Neural cell (in vitro differentiated cells): ENCODE measurements at regions not wholly inside any gene's neighbourhood (a gene's known extent, or its start where the extent isn't known, plus 50 kb on each side); places are given as distances from the start of the nearest gene placed in this dataset.

ENCODE experiments used
- H2AFZ ChIP-seq: fragments of 200-600, 300-800 bp; sonication (generic), shearing (Covaris generic); 2 replicates; pipeline ENCODE4 v1.6.0; 2014; ENCODE audit warnings: low read depth, mild to moderate bottlenecking, antibody characterized with exemption, low read length, moderate library complexity
- H3F3A ChIP-seq: fragments of 200-600 bp; shearing (Covaris generic); 2 replicates; pipeline ENCODE4 v1.6.1; 2016; ENCODE audit warnings: mild to moderate bottlenecking, moderate library complexity, mixed read lengths, antibody characterized with exemption, low read length; ENCODE audit not compliant: insufficient read depth, poor library complexity, severe bottlenecking
- H3K27ac ChIP-seq: fragments of 200-600, 300-800 bp; sonication (generic), shearing (Covaris generic); 2 replicates; pipeline ENCODE4 v1.5.1; 2014; ENCODE audit warnings: mild to moderate bottlenecking, low read length, moderate library complexity
- H3K27me3 ChIP-seq: fragments of 300-800, 200-600 bp; sonication (generic), shearing (Covaris generic); 2 replicates; pipeline ENCODE4 v1.6.0; 2014; ENCODE audit warnings: mild to moderate bottlenecking, low read depth, low read length, moderate library complexity; ENCODE audit not compliant: insufficient read depth
- H3K36me3 ChIP-seq: fragments of 300-800, 200-600 bp; sonication (generic), shearing (Covaris generic); 2 replicates; pipeline ENCODE4 v1.5.1; 2014; ENCODE audit warnings: mild to moderate bottlenecking, antibody characterized with exemption, low read length, moderate library complexity; ENCODE audit not compliant: insufficient read depth
- H3K4me2 ChIP-seq: fragments of 300-800, 200-600 bp; sonication (generic), shearing (Covaris generic); 2 replicates; pipeline ENCODE4 v1.6.0; 2014; ENCODE audit warnings: mild to moderate bottlenecking, low read length
- H3K4me3 ChIP-seq: fragments of 300-800, 200-600 bp; sonication (generic), shearing (Covaris generic); 2 replicates; pipeline ENCODE4 v1.5.1; 2014; ENCODE audit warnings: mild to moderate bottlenecking, low read length, moderate library complexity
- H3K79me2 ChIP-seq: fragments of 200-600 bp; shearing (Covaris generic); replicated peaks from 2 replicates; pipeline ENCODE4 v1.6.0; 2014; ENCODE audit warnings: mild to moderate bottlenecking, low read length, moderate library complexity; ENCODE audit not compliant: insufficient read depth
- H3K9ac ChIP-seq: fragments of 300-800, 200-600 bp; sonication (generic), shearing (Covaris generic); 2 replicates; pipeline ENCODE4 v1.6.1; 2016; ENCODE audit warnings: mild to moderate bottlenecking, low read length, mixed read lengths
- H3K9me2 ChIP-seq: fragments of 200-600 bp; shearing (Covaris generic); 2 replicates; pipeline ENCODE4 v1.6.1; 2016; ENCODE audit warnings: mild to moderate bottlenecking, low read length, mixed read lengths; ENCODE audit not compliant: insufficient read depth
- H3K9me3 ChIP-seq: fragments of 200-600, 300-800 bp; sonication (generic), shearing (Covaris generic); 2 replicates; pipeline ENCODE4 v1.6.1; 2016; ENCODE audit warnings: mild to moderate bottlenecking, mixed run types, low read length, moderate library complexity, mixed read lengths
- H4K20me1 ChIP-seq: fragments of 200-600 bp; shearing (Covaris generic); 2 replicates; pipeline ENCODE4 v1.6.1; 2016; ENCODE audit warnings: mild to moderate bottlenecking, mixed run types; ENCODE audit not compliant: insufficient read depth
- CTCF ChIP-seq: fragments of 450-650 bp; IDR thresholded peaks from 2 replicates; pipeline ENCODE4 v1.5.1; 2014; ENCODE audit warnings: antibody characterized with exemption, mild to moderate bottlenecking, moderate library complexity; ENCODE audit not compliant: poor library complexity, severe bottlenecking
- EP300 ChIP-seq: fragments of 450-650 bp; conservative IDR thresholded peaks from 2 replicates; pipeline ENCODE4 v1.6.1; 2014; ENCODE audit warnings: antibody characterized with exemption, mild to moderate bottlenecking, moderate library complexity; ENCODE audit not compliant: poor library complexity, severe bottlenecking
- EZH2 ChIP-seq: fragments of 200-600, 300-800 bp; shearing (Covaris generic), sonication (generic); IDR thresholded peaks from 2 replicates; pipeline ENCODE4 v1.6.1; 2014; ENCODE audit warnings: antibody characterized with exemption, low read length, borderline replicate concordance, mild to moderate bottlenecking; ENCODE audit not compliant: insufficient read depth, poor library complexity, severe bottlenecking
- MXI1 ChIP-seq: fragments of 450-650 bp; conservative IDR thresholded peaks from 2 replicates; pipeline ENCODE4 v1.6.1; 2014; ENCODE audit warnings: antibody characterized with exemption, mild to moderate bottlenecking; ENCODE audit not compliant: poor library complexity, severe bottlenecking
- POLR2AphosphoS5 ChIP-seq: IDR thresholded peaks from 2 replicates; pipeline ENCODE4 v1.6.1; 2012
- RAD21 ChIP-seq: fragments of 450-650 bp; conservative IDR thresholded peaks from 2 replicates; pipeline ENCODE4 v1.6.1; 2014; ENCODE audit warnings: antibody characterized with exemption, mild to moderate bottlenecking, moderate library complexity
- REST ChIP-seq: IDR thresholded peaks from 2 replicates; pipeline ENCODE4 v1.6.1; 2012; ENCODE audit warnings: borderline replicate concordance
- SMC3 ChIP-seq: fragments of 450-650 bp; conservative IDR thresholded peaks from 2 replicates; pipeline ENCODE4 v1.6.1; 2014; ENCODE audit warnings: antibody characterized with exemption, mild to moderate bottlenecking, moderate library complexity; ENCODE audit not compliant: poor library complexity
- TAF1 ChIP-seq: IDR thresholded peaks from 2 replicates; pipeline ENCODE4 v1.6.1; 2012; ENCODE audit warnings: low read depth

- Histone ChIP-seq H3K36me3 (no peaks in the 10 kb centered on the region), H3K27me3 (no peaks in the 10 kb centered on the region), H3K9me2 (no peaks in the 10 kb centered on the region), H3K4me3 (no peak overlapping the region), H3K79me2 (no peaks in the 10 kb centered on the region), H3K9ac (no peak overlapping the region), H3K4me2 (no peak overlapping the region), H2AFZ (no peak overlapping the region), H4K20me1 (no peaks in the 10 kb centered on the region), H3F3A (no peaks in the 10 kb centered on the region), H3K27ac (no peak overlapping the region), H3K9me3 (no peaks in the 10 kb centered on the region)
- TF ChIP-seq SMC3 (no peak), POLR2AphosphoS5 (no peak), EZH2 (no peak), RAD21 (no peak), CTCF (no peak), REST (no peak), MXI1 (no peak), EP300 (no peak), TAF1 (no peak)
These were observed 542.1 kb upstream of the LUZP2 start for GRCh38 chr11:23954730-23955129.

GRCh38 chr11:23956586-23956985 lies 540.3 kb upstream of the LUZP2 start:
- H3K27me3 ChIP-seq: no peaks in the 10 kb centered on the region
- no peaks in the 10 kb centered on the region for H3K9me3 ChIP-seq
- H3K36me3 ChIP-seq: no peaks in the 10 kb centered on the region
- TF ChIP-seq REST (no peak), SMC3 (no peak)
- no peaks in the 10 kb centered on the region for H4K20me1 ChIP-seq
- H3K4me2 ChIP-seq: no peak overlapping the region
- no peak overlapping the region for H3K4me3 ChIP-seq
- no peaks in the 10 kb centered on the region for H3K9me2 ChIP-seq
- no peaks in the 10 kb centered on the region for H3K79me2 ChIP-seq
- H3K9ac ChIP-seq: no peak overlapping the region
- H2AFZ ChIP-seq: no peak overlapping the region
- no peaks in the 10 kb centered on the region for H3F3A ChIP-seq
- H3K27ac ChIP-seq: no peak overlapping the region
